GM12874 (cell line): ENCODE measurements at regions not wholly inside any gene's neighbourhood (a gene's known extent, or its start where the extent isn't known, plus 50 kb on each side); places are given as distances from the start of the nearest gene placed in this dataset.

Source experiments
- TF ChIP-seq, protein P1 (sequence below): IDR thresholded peaks from 2 replicates; pipeline ENCODE4 v1.5.1; 2011; ENCODE audit warnings: low read depth, mild to moderate bottlenecking, control low read depth, low read length, moderate library complexity; ENCODE audit not compliant: insufficient read depth

DNA sequence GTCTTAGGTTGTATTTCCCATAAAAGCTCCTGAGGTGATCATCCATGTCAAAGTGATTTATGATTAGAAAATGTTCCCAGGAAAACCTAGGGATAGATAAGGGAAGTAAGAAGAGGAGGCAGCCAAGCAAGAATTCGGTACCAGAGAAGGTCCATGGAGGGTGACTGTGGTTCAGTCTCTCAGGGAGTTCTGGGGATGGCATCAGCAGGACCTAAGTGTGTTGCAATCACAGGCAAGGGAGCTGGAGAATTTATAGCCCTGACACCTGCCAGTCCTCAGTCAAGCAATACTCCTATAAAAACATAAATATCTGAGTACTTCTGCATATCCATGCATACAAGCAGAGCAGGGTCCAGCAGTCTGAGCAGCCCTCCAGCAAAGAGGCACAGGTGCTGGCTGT, 95.6 kb upstream of the TOPAZ1 start:
- TF ChIP-seq, protein P1, sequence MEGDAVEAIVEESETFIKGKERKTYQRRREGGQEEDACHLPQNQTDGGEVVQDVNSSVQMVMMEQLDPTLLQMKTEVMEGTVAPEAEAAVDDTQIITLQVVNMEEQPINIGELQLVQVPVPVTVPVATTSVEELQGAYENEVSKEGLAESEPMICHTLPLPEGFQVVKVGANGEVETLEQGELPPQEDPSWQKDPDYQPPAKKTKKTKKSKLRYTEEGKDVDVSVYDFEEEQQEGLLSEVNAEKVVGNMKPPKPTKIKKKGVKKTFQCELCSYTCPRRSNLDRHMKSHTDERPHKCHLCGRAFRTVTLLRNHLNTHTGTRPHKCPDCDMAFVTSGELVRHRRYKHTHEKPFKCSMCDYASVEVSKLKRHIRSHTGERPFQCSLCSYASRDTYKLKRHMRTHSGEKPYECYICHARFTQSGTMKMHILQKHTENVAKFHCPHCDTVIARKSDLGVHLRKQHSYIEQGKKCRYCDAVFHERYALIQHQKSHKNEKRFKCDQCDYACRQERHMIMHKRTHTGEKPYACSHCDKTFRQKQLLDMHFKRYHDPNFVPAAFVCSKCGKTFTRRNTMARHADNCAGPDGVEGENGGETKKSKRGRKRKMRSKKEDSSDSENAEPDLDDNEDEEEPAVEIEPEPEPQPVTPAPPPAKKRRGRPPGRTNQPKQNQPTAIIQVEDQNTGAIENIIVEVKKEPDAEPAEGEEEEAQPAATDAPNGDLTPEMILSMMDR, result no peak

DNA sequence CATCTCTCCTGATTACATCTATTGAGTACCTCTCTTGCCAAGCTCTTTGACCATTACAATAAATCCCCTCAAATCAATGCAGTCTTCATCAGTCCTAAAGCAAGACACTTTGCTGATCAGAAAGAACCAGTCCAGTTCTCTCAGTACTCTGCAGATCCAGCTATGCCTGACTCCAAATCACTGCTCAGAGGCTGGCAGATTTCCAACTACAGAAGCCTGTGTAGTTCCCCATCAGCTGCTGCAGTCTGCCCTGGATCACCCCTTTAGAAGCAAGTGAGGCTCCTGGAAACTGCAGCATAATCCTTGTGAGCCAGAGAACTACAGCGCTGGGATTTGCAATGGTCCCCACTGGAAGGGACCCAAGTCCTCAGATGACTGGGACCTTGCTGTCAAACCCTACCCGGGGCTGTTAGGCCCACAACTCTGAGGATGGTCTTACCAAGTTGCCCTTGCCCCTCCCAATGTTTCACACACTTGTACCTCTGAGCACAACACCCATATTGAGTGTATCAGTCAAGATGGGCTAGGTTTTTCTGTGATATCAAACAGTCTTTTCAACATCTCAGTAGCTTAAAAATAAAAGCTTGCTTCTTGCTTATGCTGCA, 81.9 kb upstream of the TOPAZ1 start:
- TF ChIP-seq, protein P1, result no peak

DNA sequence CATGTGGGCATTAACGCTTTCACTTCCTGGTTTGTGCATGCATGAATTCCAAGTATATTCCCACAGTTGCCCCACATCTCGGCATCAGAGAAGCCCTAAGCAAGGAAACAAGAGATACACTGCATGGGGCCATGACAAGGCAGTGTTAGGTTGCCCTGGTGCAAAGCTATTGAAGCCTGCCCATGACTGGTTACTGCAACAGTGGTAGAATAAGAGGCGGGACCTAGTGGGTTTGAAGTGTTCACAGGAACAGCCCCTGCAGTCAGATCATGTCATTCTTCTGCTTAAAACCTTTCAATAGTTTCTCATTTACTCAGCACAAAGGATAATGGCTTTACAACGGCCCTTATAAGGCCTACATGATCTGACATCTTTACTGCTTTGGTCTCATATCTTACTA, 80.9 kb upstream of the TOPAZ1 start:
- TF ChIP-seq, protein P1, result no peak

DNA sequence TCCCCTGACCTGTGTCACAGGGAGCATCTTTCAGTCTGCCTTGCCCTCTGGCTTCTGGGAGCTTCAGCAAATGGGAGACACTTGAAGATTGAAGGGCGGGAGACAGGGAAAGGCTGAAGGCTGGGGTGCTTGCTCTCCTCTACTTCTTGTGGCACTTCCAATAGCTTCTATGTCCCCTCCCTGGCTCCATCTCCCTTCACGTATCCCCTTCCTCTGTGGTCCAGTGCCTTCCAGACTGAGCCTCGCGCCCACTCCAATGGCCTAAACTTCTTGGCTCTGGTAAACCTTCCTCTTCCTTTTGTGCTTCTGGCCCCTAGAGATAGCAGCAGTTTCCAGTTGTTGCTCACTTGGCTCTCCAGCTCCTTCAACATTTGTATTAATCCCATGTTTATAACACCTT, 69.8 kb upstream of the TOPAZ1 start:
- TF ChIP-seq, protein P1, result no peak

DNA sequence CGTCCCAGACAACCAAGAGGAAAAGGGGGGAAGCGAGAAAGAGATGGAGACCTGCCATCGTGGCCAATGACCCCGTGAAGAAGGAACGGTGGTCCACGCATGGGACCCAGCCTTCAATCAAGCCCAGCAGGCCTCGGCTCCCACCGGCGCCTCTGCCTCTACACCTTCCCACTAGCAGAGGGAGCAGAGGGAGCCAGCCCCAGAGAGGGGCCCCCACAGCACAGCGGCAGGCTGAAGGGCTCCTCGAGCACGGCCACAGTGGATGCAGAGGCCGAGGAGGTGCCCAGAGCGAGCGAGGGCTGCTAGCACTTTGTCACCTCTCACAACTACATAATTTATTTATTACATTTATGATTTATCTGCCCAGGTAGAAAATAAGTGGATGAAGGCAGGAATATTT, 68.4 kb upstream of the TOPAZ1 start:
- TF ChIP-seq, protein P1, result no peak

DNA sequence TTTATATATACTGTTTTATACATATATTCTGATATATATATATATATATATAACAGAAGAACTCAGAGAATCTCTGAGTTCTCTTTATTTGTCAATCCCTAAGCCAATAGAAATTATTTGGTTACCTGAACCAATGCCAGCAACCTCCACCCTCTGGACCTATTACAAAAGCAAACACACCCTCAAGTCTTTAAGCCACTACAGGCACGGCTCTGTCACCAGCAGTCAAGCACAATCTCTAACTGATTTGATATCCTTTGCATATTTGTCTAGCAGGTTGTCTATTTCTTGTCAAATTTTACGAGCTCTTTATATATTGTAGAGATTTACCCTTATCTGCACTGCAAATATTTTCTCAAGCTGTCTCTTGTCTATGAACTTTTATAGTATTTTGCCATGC, 66.6 kb upstream of the TOPAZ1 start:
- TF ChIP-seq, protein P1, result no peak

DNA sequence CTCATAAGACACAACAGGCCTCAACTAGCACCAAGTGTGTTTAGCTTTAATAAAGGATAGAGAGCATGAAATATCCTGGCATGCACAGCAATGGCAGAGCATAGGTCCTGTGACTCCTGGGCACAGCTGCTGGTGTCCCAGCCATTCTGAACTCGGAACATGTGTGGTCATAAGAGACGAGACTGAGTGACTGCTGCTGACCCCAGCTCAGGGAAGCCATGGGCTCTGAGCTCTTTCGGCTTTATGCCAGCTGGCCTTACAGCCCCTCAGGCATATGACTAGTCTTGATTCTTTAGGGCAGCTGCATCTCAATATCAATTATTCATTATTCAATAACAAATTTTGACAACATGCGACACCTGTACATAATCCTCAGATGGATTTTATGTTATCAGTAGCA, 62.4 kb upstream of the TOPAZ1 start:
- TF ChIP-seq, protein P1, result no peak

DNA sequence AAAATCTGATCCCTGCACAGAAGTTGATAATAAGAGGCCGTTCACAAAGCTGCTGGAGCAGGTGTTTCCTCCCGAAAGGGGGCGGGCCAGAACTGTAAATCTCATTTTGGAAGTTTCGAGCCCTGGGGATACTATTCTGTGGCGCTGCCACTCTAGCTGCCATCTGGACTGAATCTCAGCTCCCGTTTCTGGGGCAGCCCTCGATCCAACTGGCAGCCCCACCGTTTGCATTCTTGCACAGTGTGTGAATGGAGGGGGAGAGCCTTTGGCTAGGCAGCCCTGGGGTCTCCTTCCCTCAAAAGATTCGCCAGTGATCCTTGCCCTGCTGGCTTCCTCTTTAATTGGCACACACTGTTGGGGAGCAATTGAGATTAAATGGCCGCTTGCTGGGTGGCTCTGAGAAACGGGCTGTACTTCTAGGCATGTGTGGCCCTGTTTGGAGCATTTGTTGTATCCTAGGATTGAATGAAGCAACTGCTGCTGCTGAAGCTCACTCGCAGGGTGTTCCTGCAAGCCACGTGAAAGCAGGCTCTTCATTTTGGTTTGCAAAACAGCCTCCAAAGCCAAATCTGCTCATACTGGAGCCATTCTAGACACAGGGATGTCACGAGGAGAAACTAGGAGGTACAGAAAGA, 57.2 kb upstream of the TOPAZ1 start:
- TF ChIP-seq, protein P1, result no peak
